Loucy (cell line): ENCODE measurements at regions not wholly inside any gene's neighbourhood (a gene's known extent, or its start where the extent isn't known, plus 50 kb on each side); places are given as distances from the start of the nearest gene placed in this dataset.

ENCODE experiments used
- EZH2phosphoT487 ChIP-seq: fragments of 200-600 bp; IDR thresholded peaks from 2 replicates; pipeline ENCODE4 v1.6.1; 2018; ENCODE audit warnings: antibody characterized with exemption, mild to moderate bottlenecking, moderate library complexity, borderline replicate concordance
- TF ChIP-seq, protein P1 (sequence below): fragments of 200-600 bp; sonication (generic); conservative IDR thresholded peaks from 2 replicates; pipeline ENCODE4 v1.5.1; 2014; ENCODE audit warnings: mild to moderate bottlenecking, antibody characterized with exemption, low read length

DNA sequence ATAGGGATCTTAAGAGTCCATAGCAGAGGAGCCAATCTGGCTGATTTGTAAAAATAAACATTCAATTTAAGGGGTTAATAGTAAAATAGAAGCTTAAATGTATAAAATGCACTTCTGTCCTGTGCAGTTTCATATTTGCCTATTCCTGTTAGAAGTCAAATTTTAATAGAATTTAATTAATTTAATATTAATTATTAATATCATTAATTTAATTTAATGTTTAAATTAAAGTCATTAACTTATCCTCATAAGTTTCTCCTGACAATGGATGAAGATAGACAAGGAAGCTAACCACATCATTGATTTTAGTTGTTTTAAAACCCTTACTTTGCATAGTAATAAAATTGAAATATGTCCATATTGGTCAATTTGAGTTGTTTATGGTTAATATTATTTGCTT, 1096.2 kb upstream of the EPHA6 start:
- TF ChIP-seq, protein P1, sequence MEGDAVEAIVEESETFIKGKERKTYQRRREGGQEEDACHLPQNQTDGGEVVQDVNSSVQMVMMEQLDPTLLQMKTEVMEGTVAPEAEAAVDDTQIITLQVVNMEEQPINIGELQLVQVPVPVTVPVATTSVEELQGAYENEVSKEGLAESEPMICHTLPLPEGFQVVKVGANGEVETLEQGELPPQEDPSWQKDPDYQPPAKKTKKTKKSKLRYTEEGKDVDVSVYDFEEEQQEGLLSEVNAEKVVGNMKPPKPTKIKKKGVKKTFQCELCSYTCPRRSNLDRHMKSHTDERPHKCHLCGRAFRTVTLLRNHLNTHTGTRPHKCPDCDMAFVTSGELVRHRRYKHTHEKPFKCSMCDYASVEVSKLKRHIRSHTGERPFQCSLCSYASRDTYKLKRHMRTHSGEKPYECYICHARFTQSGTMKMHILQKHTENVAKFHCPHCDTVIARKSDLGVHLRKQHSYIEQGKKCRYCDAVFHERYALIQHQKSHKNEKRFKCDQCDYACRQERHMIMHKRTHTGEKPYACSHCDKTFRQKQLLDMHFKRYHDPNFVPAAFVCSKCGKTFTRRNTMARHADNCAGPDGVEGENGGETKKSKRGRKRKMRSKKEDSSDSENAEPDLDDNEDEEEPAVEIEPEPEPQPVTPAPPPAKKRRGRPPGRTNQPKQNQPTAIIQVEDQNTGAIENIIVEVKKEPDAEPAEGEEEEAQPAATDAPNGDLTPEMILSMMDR = no peak
- TF ChIP-seq EZH2phosphoT487 = no peak
